HCT116 (cell line): ENCODE measurements at regions not wholly inside any gene's neighbourhood (a gene's known extent, or its start where the extent isn't known, plus 50 kb on each side); places are given as distances from the start of the nearest gene placed in this dataset.

Source experiments
- ATAC-seq: fragments of 200-7000 bp; cut with Tn5 transposase; 2 replicates; pipeline ENCODE4 v1.9.1; 2020; ENCODE audit warnings: mild to moderate bottlenecking, moderate library complexity
- BruUV-seq: library from RNA; stranded (reverse); fragments of 400-500 nt; replicated peaks from 2 replicates; lab custom pipeline; 2021; lab: Mats Ljungman, UMichigan
- CTCF ChIA-PET: fragments of 300-600 bp; sonication (Branson Sonifier 250); formaldehyde crosslinking; loops from one replicate; lab custom pipeline; 2021; ENCODE audit warnings: antibody characterized with exemption; lab: Charles Lee
- POLR2A ChIA-PET: fragments of 300-600, 350-600 bp; sonication (Branson Sonifier 250); formaldehyde crosslinking; loops from one replicate; lab custom pipeline; 2021; ENCODE audit warnings: antibody characterized with exemption; lab: Charles Lee
- RAD21 ChIA-PET, 2 experiments: fragments of 300-600 bp; sonication (Branson Sonifier 250); formaldehyde crosslinking; loops; one replicate each; lab custom pipeline; 2023; ENCODE audit warnings: low total read pairs in 2 of 2; ENCODE audit not compliant: uncharacterized antibody in 2 of 2, unreplicated experiment in 2 of 2, low non-redundant PET in 1 of 2; lab: Charles Lee
- DNase-seq: peaks from one replicate; pipeline ENCODE4 v3.0.0-alpha.2; 2010; ENCODE audit warnings: low read depth, low spot score
- H2AFZ ChIP-seq: fragments of 200-600 bp; shearing (Covaris generic), sonication (generic); 2 replicates; pipeline ENCODE4 v1.6.1; 2017; ENCODE audit warnings: low read depth, mixed run types, mixed read lengths, antibody characterized with exemption, low read length; ENCODE audit not compliant: poor library complexity, severe bottlenecking
- H3K27ac ChIP-seq: 2 replicates; pipeline ENCODE4 v1.5.1; 2012; ENCODE audit warnings: low read depth, low read length
- H3K27me3 ChIP-seq: fragments of 200-600 bp; sonication (generic); 2 replicates; pipeline ENCODE4 v1.6.1; 2016; ENCODE audit warnings: mixed run types, low read length, mixed read lengths; ENCODE audit not compliant: insufficient read depth
- H3K36me3 ChIP-seq, 2 experiments: fragments of 200-500 bp in 1 of 2; fragments of 200-600 bp in 1 of 2; sonication (Bioruptor generic) in 1 of 2; sonication (generic) in 1 of 2; 2 replicates each; pipeline versions ENCODE4 v1.5.1 to v1.6.1; 2014 to 2016; ENCODE audit warnings: low read length in 2 of 2, inconsistent platforms in 1 of 2, mixed read lengths in 1 of 2, mixed run types in 1 of 2; ENCODE audit not compliant: insufficient read depth in 2 of 2, control insufficient read depth in 1 of 2
- H3K4me1 ChIP-seq, 2 experiments: fragments of 200-600 bp in 1 of 2; sonication (generic) in 1 of 2; 2 replicates each; pipeline versions ENCODE4 v1.5.1 to v1.6.1; 2012 to 2017; ENCODE audit warnings: low read length in 2 of 2, inconsistent platforms in 1 of 2, mild to moderate bottlenecking in 1 of 2, mixed read lengths in 1 of 2, mixed run types in 1 of 2, moderate library complexity in 1 of 2; ENCODE audit not compliant: insufficient read depth in 2 of 2, control insufficient read depth in 1 of 2
- H3K4me2 ChIP-seq: fragments of 200-600 bp; sonication (generic); 2 replicates; pipeline ENCODE4 v1.6.1; 2017; ENCODE audit warnings: mixed run types, low read length, mixed read lengths
- H3K4me3 ChIP-seq, 2 experiments: fragments of 200-600 bp in 1 of 2; sonication (generic) in 1 of 2; replicated peaks in 1 of 2; 2 replicates each; pipeline ENCODE4 v1.5.1; 2011 to 2016; ENCODE audit warnings: low read length in 2 of 2, control low read depth in 1 of 2, low read depth in 1 of 2, mild to moderate bottlenecking in 1 of 2, mixed read lengths in 1 of 2, mixed run types in 1 of 2
- H3K79me2 ChIP-seq: fragments of 200-600 bp; sonication (generic); 2 replicates; pipeline ENCODE4 v1.6.1; 2017; ENCODE audit warnings: mild to moderate bottlenecking, mixed run types, low read length, moderate library complexity, mixed read lengths; ENCODE audit not compliant: insufficient read depth
- H3K9ac ChIP-seq: fragments of 200-600 bp; sonication (generic); 2 replicates; pipeline ENCODE4 v1.6.1; 2016; ENCODE audit warnings: low read length, mixed read lengths
- H3K9me2 ChIP-seq: fragments of 200-600 bp; sonication (generic), shearing (Covaris generic); 2 replicates; pipeline ENCODE4 v1.6.1; 2017; ENCODE audit warnings: mixed run types, mild to moderate bottlenecking, moderate library complexity; ENCODE audit not compliant: insufficient read depth
- H3K9me3 ChIP-seq, 2 experiments: fragments of 200-500 bp in 1 of 2; fragments of 200-600 bp in 1 of 2; sonication (Bioruptor generic) in 1 of 2; sonication (generic) in 1 of 2; 2 replicates each; pipeline ENCODE4 v1.6.1; 2014 to 2017; ENCODE audit warnings: low read length in 2 of 2, mixed read lengths in 2 of 2, inconsistent platforms in 1 of 2, low read depth in 1 of 2, mild to moderate bottlenecking in 1 of 2, mixed run types in 1 of 2, moderate library complexity in 1 of 2; ENCODE audit not compliant: control insufficient read depth in 1 of 2, insufficient read depth in 1 of 2
- H4K20me1 ChIP-seq: fragments of 200-600 bp; sonication (generic), shearing (Covaris generic); 2 replicates; pipeline ENCODE4 v1.6.1; 2017; ENCODE audit warnings: mixed run types, mild to moderate bottlenecking, moderate library complexity; ENCODE audit not compliant: insufficient read depth
- CTCF ChIP-seq, 3 experiments: fragments of 200-600 bp in 1 of 3; sonication (generic) in 1 of 3; IDR thresholded peaks in 2 of 3; conservative IDR thresholded peaks in 1 of 3; 2 replicates each; pipeline ENCODE4 v1.5.1; 2012 to 2017; ENCODE audit warnings: low read depth in 2 of 3, low read length in 2 of 3, antibody characterized with exemption in 1 of 3, borderline replicate concordance in 1 of 3, control low read depth in 1 of 3, mild to moderate bottlenecking in 1 of 3, mixed read lengths in 1 of 3, mixed run types in 1 of 3, moderate library complexity in 1 of 3; ENCODE audit not compliant: insufficient read depth in 1 of 3
- EGR1 ChIP-seq: IDR thresholded peaks from 2 replicates; pipeline ENCODE4 v1.6.1; 2012; ENCODE audit warnings: low read depth
- FOSL1 ChIP-seq: IDR thresholded peaks from 2 replicates; pipeline ENCODE4 v1.6.1; 2012; ENCODE audit warnings: low read depth
- JUND ChIP-seq: IDR thresholded peaks from 2 replicates; pipeline ENCODE4 v1.6.1; 2012
- MAX ChIP-seq: IDR thresholded peaks from 2 replicates; pipeline ENCODE4 v1.6.1; 2012
- POLR2A ChIP-seq: IDR thresholded peaks from 2 replicates; pipeline ENCODE4 v1.7.0; 2011; ENCODE audit warnings: borderline replicate concordance; ENCODE audit not compliant: insufficient read depth, insufficient read length; ENCODE audit errors: extremely low read depth
- POLR2AphosphoS5 ChIP-seq: IDR thresholded peaks from 2 replicates; pipeline ENCODE4 v1.6.1; 2011; ENCODE audit warnings: mild to moderate bottlenecking, low read depth, low read length, moderate library complexity
- SP1 ChIP-seq: IDR thresholded peaks from 2 replicates; pipeline ENCODE4 v1.6.1; 2012; ENCODE audit warnings: low read depth
- SRF ChIP-seq: IDR thresholded peaks from 2 replicates; pipeline ENCODE4 v1.6.1; 2012; ENCODE audit warnings: low read depth
- ZBTB33 ChIP-seq: IDR thresholded peaks from 2 replicates; pipeline ENCODE4 v1.6.1; 2011; ENCODE audit warnings: mild to moderate bottlenecking, low read length, moderate library complexity; ENCODE audit not compliant: insufficient replicate concordance; ENCODE audit errors: extremely low read depth
- ZNF274 ChIP-seq: fragments of 200-500 bp; sonication (Bioruptor generic); IDR thresholded peaks from 2 replicates; pipeline ENCODE4 v1.6.1; 2014; ENCODE audit warnings: mild to moderate bottlenecking, low read depth, low read length, inconsistent platforms
- intact Hi-C: fragments of 100-400 bp; cut with micrococcal nuclease; formaldehyde crosslinking; loops from 2 replicates; pipeline ENCODE4 v1.10.0; 2022

- no peak for TF ChIP-seq FOSL1
- TF ChIP-seq JUND: no peak
- TF ChIP-seq SP1: no peak
- no peak for TF ChIP-seq ZNF274
- no peak for TF ChIP-seq MAX
- TF ChIP-seq, all 23 proteins: peak for 0
Measured at GRCh38 chr4:163902417-163902816, 407.9 kb downstream of the TMA16 start (continued).

- DNase-seq (no peak), ATAC-seq (no peak)
- POLR2A ChIA-PET: no interaction called here
- H3K9me3 ChIP-seq: no peaks in the 10 kb centered on the region
- H3K36me3 ChIP-seq: no peaks in the 10 kb centered on the region
- no peaks in the 10 kb centered on the region for H3K9me2 ChIP-seq
- H3K4me3 ChIP-seq: no peak overlapping the region
- no TSS peak for BruUV-seq
- H3K27me3 ChIP-seq: no peaks in the 10 kb centered on the region
- H3K4me2 ChIP-seq: no peak overlapping the region
- no peaks in the 10 kb centered on the region for H3K79me2 ChIP-seq
- RAD21 ChIA-PET: no interaction called here
- no peak overlapping the region for H3K9ac ChIP-seq
- H4K20me1 ChIP-seq: no peaks in the 10 kb centered on the region; the same call in 1 of the 2 replicates
- no peak overlapping the region for H2AFZ ChIP-seq
- H3K4me1 ChIP-seq: no peaks in the 10 kb centered on the region
- TF ChIP-seq ZNF274: no peak
- TF ChIP-seq EGR1: no peak
- CTCF ChIA-PET: no interaction called here
- intact Hi-C loops: no loop called here
- H3K27ac ChIP-seq: no peak overlapping the region
Measured at GRCh38 chr4:163911891-163912290, 417.4 kb downstream of the TMA16 start.

- no peak overlapping the region for H3K27ac ChIP-seq
- ATAC-seq (no peak), DNase-seq (no peak)
- BruUV-seq: no TSS peak
- H2AFZ ChIP-seq: no peak overlapping the region
- ChIA-PET POLR2A (no interaction called here), RAD21 (no interaction called here), CTCF (no interaction called here)
- intact Hi-C loops: no loop called here
- H3K4me3 ChIP-seq: no peak overlapping the region
- H3K4me2 ChIP-seq: no peak overlapping the region
- no peaks in the 10 kb centered on the region for H3K9me2 ChIP-seq
- H3K4me1 ChIP-seq: no peaks in the 10 kb centered on the region
- no peaks in the 10 kb centered on the region for H3K79me2 ChIP-seq
- no peak overlapping the region for H3K9ac ChIP-seq
- no peaks in the 10 kb centered on the region; the same call in 1 of the 2 replicates for H4K20me1 ChIP-seq
- H3K36me3 ChIP-seq: no peaks in the 10 kb centered on the region
- no peaks in the 10 kb centered on the region for H3K9me3 ChIP-seq
- no peaks in the 10 kb centered on the region for H3K27me3 ChIP-seq
- TF ChIP-seq POLR2AphosphoS5 (no peak), ZBTB33 (no peak), POLR2A (no peak), SRF (no peak), CTCF (IDR thresholded peaks at IDR 0.05 in 2 of 3, conservative IDR thresholded peaks at IDR 0.05 in 1 of 3; ENCODE audit: borderline replicate concordance in 1 of 3, insufficient read depth in 1 of 3, low read depth in 2 of 3, low read length in 2 of 3) (no peak)
Measured at GRCh38 chr4:163913571-163913970, 419.1 kb downstream of the TMA16 start.
